ENCODE measurements at regions not wholly inside any gene's neighbourhood (a gene's known extent, or its start where the extent isn't known, plus 50 kb on each side); places are given as distances from the start of the nearest gene placed in this dataset.

- ChIA-PET CTCF (no interaction called here), POLR2A (ENCODE audit: low non-redundant PET) (no interaction called here)
- H3K36me3 ChIP-seq (ENCODE audit: insufficient read depth, low read length, poor library complexity, severe bottlenecking) = no peaks in the 10 kb centered on the region
- no peak for TF ChIP-seq EZH2 (IDR thresholded peaks at IDR 0.05; ENCODE audit: borderline replicate concordance, low read depth, low read length, poor library complexity, severe bottlenecking)
- TF ChIP-seq, protein P1, sequence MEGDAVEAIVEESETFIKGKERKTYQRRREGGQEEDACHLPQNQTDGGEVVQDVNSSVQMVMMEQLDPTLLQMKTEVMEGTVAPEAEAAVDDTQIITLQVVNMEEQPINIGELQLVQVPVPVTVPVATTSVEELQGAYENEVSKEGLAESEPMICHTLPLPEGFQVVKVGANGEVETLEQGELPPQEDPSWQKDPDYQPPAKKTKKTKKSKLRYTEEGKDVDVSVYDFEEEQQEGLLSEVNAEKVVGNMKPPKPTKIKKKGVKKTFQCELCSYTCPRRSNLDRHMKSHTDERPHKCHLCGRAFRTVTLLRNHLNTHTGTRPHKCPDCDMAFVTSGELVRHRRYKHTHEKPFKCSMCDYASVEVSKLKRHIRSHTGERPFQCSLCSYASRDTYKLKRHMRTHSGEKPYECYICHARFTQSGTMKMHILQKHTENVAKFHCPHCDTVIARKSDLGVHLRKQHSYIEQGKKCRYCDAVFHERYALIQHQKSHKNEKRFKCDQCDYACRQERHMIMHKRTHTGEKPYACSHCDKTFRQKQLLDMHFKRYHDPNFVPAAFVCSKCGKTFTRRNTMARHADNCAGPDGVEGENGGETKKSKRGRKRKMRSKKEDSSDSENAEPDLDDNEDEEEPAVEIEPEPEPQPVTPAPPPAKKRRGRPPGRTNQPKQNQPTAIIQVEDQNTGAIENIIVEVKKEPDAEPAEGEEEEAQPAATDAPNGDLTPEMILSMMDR (conservative IDR thresholded peaks at IDR 0.05; ENCODE audit: low read depth, low read length) = no peak
- no TSS peak for BruUV-seq (replicated peaks)
- H3K4me3 ChIP-seq (ENCODE audit: low read depth, low read length, poor library complexity, severe bottlenecking) = no peak overlapping the region
- no peaks in the 10 kb centered on the region for H3K9me3 ChIP-seq (ENCODE audit: low read depth, low read length, poor library complexity, severe bottlenecking)
- intact Hi-C loops (cut with micrococcal nuclease; ENCODE audit: unreplicated experiment) = no loop called here
- DNase-seq (ENCODE audit: low spot score) = peak; percentile 9
- no peaks in the 10 kb centered on the region for H3K27me3 ChIP-seq (replicated peaks; ENCODE audit: insufficient read depth, low read depth, low read length, poor library complexity)
- no peak overlapping the region for H3K27ac ChIP-seq (ENCODE audit: low read depth, low read length, poor library complexity, severe bottlenecking)
- no peaks in the 10 kb centered on the region for H3K4me1 ChIP-seq (ENCODE audit: insufficient read depth, low read length, poor library complexity, severe bottlenecking)
These were observed 311.7 kb downstream of the TBC1D4 start for GRCh38 chr13:75170311-75170710.

GRCh38 chr13:75165543-75166230 lies 316.3 kb downstream of the TBC1D4 start:
- TF ChIP-seq, protein P1 (conservative IDR thresholded peaks at IDR 0.05; ENCODE audit: low read depth, low read length) = no peak
- TF ChIP-seq EZH2 (IDR thresholded peaks at IDR 0.05; ENCODE audit: borderline replicate concordance, low read depth, low read length, poor library complexity, severe bottlenecking) = no peak
- H3K36me3 ChIP-seq (ENCODE audit: insufficient read depth, low read length, poor library complexity, severe bottlenecking) = no peaks in the 10 kb centered on the region
- ChIA-PET CTCF (no interaction called here), POLR2A (ENCODE audit: low non-redundant PET) (no interaction called here)
- BruUV-seq (replicated peaks) = no TSS peak
- H3K4me3 ChIP-seq (ENCODE audit: low read depth, low read length, poor library complexity, severe bottlenecking) = no peak overlapping the region
- no peak overlapping the region for H3K27ac ChIP-seq (ENCODE audit: low read depth, low read length, poor library complexity, severe bottlenecking)
- H3K27me3 ChIP-seq (replicated peaks; ENCODE audit: insufficient read depth, low read depth, low read length, poor library complexity) = no peaks in the 10 kb centered on the region
- H3K4me1 ChIP-seq (ENCODE audit: insufficient read depth, low read length, poor library complexity, severe bottlenecking) = no peaks in the 10 kb centered on the region
- DNase-seq (ENCODE audit: low spot score) = no peak
- intact Hi-C loops (cut with micrococcal nuclease; ENCODE audit: unreplicated experiment) = no loop called here
- H3K9me3 ChIP-seq (ENCODE audit: low read depth, low read length, poor library complexity, severe bottlenecking) = no peaks in the 10 kb centered on the region

- intact Hi-C loops (cut with micrococcal nuclease; ENCODE audit: unreplicated experiment) = no loop called here
- no peaks in the 10 kb centered on the region for H3K4me1 ChIP-seq (ENCODE audit: insufficient read depth, low read length, poor library complexity, severe bottlenecking)
- DNase-seq (ENCODE audit: low spot score) = no peak
- ChIA-PET CTCF (no interaction called here), POLR2A (ENCODE audit: low non-redundant PET) (no interaction called here)
- BruUV-seq (replicated peaks) = no TSS peak
- H3K4me3 ChIP-seq (ENCODE audit: low read depth, low read length, poor library complexity, severe bottlenecking) = no peak overlapping the region
- H3K27ac ChIP-seq (ENCODE audit: low read depth, low read length, poor library complexity, severe bottlenecking) = no peak overlapping the region
- H3K9me3 ChIP-seq (ENCODE audit: low read depth, low read length, poor library complexity, severe bottlenecking) = no peaks in the 10 kb centered on the region
- TF ChIP-seq, protein P1 (conservative IDR thresholded peaks at IDR 0.05; ENCODE audit: low read depth, low read length) = no peak
- no peak for TF ChIP-seq EZH2 (IDR thresholded peaks at IDR 0.05; ENCODE audit: borderline replicate concordance, low read depth, low read length, poor library complexity, severe bottlenecking)
- no peaks in the 10 kb centered on the region for H3K36me3 ChIP-seq (ENCODE audit: insufficient read depth, low read length, poor library complexity, severe bottlenecking)
- no peaks in the 10 kb centered on the region for H3K27me3 ChIP-seq (replicated peaks; ENCODE audit: insufficient read depth, low read depth, low read length, poor library complexity)
These were observed 320.2 kb downstream of the TBC1D4 start for GRCh38 chr13:75161804-75162203.
